Activated T-cell treated with anti-CD3 and anti-CD28 coated beads for 48 hours (primary cell): ENCODE measurements at regions not wholly inside any gene's neighbourhood (a gene's known extent, or its start where the extent isn't known, plus 50 kb on each side); places are given as distances from the start of the nearest gene placed in this dataset.

Experiments used
- DNase-seq: peaks from one replicate; pipeline ENCODE4 v3.0.0-alpha.2; 2020; ENCODE audit warnings: low read depth

DNA sequence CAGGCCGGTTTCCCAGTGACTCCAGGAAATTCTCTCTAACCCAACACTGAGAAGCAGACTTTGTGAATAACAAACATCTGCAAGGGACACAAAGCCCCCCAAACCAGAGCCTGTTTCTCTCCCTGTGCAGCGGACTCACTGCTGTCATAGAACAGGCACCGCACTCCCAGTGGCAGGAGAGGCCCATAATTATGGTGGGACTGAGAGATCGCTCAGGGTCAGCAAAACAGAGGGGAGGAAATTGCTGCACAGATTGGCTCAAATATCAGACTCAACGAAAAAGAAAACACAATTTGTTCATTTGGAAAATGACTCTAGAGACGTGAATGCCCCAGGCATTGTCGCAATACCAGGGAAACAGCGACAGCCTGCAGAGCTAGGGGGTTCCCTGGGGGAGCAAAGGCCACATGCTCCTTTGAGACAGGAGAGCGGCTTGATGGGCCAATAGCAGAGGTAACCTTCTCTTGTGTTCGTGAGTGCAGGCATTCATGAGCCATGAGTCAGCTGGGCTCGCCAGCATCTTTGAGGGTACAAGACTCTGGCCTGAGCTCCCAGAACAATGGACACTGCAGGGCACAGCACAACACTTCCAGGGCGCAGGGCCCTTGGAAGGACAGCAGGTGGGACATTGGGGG, 143.3 kb upstream of the KLHL29 start:
- no peak for DNase-seq

DNA sequence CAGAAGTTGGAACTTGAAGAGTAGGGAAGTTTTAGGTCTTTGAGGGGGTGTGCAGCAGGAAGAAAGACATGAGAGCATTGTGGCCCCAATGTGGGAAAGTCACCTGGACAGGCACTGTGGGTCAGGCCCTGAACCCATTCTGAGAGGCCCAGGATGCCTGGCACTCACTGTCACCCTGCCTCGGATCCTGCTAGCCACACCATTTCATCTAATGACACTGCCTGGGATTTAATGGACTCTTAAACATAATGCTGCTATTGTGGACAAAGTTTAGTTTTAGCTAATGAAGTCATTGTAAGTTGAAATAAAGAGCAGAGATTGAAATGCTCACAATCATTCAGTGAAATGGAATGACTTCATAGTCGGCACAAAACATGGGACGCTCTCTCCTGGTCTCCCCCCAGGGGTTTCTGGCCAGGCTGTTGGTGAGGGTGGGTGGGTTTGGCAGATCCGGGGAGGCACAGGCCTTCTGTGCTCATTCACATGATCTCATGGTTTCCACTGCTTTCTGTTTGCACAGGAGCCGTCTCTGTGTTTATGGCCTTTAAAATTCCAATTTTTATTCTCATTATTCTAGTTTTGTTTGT, 141.8 kb upstream of the KLHL29 start:
- no peak for DNase-seq

DNA sequence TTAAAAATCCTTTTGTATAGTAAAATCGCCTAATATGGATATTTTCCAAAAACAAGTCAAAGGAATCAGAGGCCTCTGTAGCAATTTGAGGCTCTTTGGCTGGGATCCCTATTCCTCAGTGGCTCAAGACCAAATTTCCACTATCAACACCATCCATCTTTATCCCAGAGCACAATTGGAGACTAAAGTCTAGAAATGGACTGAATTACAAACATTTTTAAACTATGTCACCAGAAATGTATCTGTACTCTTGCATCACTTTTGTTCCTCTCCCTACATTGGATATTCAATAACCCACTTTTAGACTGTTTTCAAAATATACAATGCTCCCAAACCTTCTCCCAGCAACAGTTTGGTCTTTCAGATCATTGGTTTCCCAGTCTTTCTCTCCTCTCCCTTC, 140.4 kb upstream of the KLHL29 start:
- DNase-seq: no peak

DNA sequence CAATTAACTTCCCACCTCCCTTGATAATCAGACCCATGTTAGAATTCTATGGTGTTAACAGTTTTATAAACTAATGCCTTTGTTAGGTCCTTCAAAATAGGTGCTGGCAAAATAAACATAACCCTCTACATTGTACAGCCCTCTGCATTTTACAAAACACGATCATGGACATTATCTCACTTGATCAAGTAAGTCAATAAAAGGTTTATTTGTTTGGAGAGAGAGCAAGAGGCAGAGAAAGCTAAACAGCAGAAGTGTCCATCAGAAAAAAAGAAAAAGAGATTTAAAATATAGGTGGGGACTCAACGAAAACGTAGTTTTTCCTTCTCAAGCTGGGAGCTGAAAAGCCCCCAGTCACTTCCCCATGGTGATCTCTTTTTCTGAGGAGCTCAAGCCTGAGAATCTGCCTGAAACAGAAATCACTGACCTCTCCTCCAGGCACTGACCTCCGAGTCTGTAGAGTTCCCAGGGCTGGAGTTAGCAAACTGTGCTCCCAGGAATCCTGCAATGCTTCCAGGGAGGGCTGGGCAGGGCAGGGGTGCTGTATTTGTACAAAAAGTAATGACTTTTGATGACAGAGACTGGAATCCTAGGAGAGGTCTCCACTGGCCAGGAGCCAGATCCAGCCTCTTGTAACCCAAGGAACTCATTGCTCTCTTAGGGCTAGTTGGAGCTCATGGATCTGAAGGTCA, 137.8 kb upstream of the KLHL29 start:
- no peak for DNase-seq

- no peak for DNase-seq
Observed at GRCh38 chr2:23248667-23249066, 136.3 kb upstream of the KLHL29 start.

- no peak for DNase-seq
Observed at GRCh38 chr2:23249348-23249747, 135.6 kb upstream of the KLHL29 start.

DNA sequence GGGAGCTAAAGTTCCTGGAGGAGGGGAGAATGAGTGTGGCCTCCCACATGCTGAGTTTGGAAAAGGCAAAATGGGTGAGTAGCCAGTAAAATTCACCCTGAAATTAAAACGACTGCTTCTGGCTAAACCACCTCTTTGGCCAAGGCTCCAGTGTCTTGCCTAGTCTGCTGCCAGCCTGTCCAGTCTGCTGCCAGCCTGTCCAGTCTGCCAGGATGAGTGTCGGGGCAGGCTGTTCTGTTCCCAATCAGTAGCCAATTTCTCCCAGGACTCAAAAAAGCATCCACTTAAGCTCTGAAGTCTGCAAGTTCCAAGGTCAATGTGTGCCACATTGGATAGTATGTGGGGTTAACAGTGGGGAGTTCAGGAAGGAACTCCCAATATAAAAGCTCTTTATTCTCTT, 134.6 kb upstream of the KLHL29 start:
- DNase-seq: no peak

DNA sequence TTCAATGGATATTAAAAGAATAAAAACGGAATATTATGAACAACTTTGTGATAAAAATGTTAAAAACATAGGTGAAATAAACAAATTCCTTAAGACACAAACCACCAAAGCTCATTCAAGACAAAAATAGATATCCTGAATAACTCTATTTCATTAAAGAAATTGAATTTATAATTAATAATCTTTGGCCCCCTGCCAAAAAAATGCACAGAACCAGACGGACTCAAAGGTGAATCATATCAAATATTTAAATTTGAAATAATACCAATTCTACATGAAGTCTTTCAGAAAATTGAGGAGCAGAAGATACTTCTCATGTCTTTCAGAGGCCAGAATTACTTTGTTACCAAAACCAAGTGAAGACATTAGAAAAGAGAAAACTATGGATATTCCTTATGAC, 128.3 kb upstream of the KLHL29 start:
- no peak for DNase-seq

GRCh38 chr2:23260621-23261020, 124.4 kb upstream of the KLHL29 start:
- no peak for DNase-seq

DNA sequence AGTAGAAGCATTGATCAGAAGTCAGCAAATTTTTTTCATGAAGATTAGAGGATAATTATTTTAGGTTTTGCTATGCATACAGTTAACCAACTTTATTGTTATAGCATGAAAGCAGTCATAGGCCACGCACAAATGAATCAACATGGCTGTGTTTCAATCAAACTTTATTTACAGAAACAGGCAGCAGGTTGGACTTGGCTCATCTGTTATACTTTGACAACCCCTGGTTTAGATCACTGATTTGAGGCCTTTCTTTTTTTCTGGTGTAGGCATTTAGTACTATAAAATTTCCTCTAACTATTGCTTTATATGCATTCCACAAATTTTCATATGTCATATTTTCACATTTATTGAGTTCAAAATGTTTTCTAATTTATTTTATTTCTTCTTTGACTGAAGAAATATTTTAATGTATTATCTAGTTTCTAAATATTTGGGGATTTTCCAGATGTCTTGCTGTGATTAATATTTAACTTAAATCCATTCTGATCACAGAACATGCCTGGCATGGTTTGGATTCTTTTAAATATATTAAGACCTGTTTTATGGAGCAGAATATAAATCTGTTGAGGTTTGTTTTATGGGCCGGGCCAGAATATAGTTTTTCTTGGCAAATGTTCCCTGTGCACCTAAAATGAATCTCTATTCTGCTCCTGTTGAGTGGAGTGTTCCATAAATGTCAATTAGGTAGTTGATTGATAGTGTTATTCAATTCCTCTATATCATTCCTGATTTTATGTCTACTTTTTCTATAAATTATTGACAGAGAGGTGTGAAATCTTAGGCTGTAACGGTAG, 116.3 kb upstream of the KLHL29 start:
- DNase-seq: no peak

- no peak for DNase-seq
Observed at GRCh38 chr2:23269747-23270146, 115.2 kb upstream of the KLHL29 start.

DNA sequence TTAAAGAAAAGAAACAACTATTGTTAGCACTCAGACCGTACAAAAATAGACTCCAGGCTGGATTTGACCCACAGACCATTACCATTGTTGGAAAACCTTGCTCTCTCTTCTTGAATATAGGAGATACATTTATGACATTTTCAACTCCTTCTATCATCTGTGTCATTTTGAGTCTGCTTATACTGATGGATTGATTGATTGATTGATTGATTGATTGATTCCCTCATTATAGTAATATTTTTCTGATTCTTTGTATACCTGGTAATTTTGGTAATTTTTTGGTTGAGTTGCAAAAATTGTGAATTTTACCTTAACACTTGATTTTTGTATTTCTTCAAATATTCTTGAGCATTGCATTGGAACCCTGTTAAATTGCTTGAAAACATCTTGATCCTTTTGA, 114.2 kb upstream of the KLHL29 start:
- DNase-seq: no peak

GRCh38 chr2:23271230-23271629, 113.7 kb upstream of the KLHL29 start:
- no peak for DNase-seq

- DNase-seq: no peak
Observed at GRCh38 chr2:23273786-23274185, 111.2 kb upstream of the KLHL29 start.

DNA sequence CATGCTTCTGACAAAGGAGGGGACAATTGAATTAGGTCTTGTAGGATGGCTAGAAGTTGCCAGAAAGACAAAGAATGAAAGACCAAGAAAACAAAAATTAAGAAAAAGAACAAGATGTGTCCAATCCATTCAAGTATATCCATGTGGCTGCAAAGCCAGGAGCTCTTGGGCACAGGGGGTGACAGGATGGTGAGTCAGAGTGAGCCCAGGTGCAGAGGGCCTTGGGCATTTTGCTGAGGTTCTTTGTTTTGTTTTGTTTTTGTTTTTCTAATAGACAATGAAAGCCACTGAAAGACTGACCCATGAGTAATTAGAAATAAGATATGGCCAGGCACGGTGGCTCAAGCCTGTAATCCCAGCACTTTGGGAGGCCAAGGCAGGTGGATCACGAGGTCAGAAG, 104.6 kb upstream of the KLHL29 start:
- DNase-seq: no peak

- no peak for DNase-seq
Observed at GRCh38 chr2:23283653-23284052, 101.3 kb upstream of the KLHL29 start.

DNA sequence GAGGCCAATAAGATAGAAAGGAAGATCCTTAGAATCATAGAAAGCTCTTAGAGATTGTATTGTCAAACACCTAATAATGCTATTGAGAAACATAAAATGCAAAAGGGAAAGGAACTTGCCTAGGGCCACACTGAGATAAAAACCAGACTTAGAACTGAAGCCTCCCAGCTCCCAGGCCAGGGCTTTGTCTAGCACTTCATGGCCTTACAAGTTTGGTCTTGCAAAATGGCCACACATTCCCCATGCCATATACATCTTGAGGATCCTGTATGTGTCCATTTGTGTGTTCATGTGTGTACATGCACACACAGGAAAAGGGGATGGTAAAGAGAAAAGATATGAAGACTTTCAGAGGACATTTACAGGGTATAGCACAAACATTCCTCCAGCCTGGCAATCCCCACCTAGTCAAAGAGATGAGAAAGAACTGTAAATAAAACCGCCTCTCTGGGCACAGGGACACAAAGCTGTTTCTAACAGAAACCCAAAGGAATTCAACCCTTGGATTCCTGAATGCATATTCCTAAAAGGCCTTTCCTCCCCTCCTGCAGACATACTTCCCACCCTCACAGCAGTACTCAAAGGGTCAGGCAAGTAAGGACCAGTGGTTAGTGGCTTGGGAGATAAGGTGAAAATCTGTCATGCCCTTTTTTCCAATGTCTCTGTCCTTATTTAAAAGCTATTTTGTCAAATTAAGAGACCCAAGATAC, 99.7 kb upstream of the KLHL29 start:
- DNase-seq: no peak

- no peak for DNase-seq
Observed at GRCh38 chr2:23286031-23286757, 98.8 kb upstream of the KLHL29 start.

- no peak for DNase-seq
Observed at GRCh38 chr2:23286758-23287704, 97.9 kb upstream of the KLHL29 start.

DNA sequence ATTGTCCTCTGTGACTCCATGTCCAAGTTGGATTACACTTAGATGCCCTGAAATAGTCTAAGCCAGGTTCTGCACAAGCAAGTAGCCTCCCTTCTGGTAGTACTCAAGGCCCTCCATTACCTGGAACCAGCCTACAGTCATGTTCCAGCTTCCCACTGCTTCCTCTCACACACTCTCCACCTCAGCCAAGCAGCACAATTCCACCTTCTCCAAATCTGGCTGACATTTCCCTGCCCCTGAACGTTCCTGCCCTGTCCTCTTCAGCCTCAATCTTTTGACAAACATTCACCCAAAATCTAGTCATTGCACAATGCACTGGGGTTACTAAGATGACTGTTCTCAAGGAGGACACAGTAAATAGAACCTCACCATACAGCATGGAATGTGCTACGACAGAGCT, 95.3 kb upstream of the KLHL29 start:
- DNase-seq: no peak
